OCI-M1 (cell line): ENCODE measurements at regions not wholly inside any gene's neighbourhood (a gene's known extent, or its start where the extent isn't known, plus 50 kb on each side); places are given as distances from the start of the nearest gene placed in this dataset.
"Not testable (repeated sequence)": the region's sequence is repeated elsewhere in the genome, so short reads cannot be mapped to it uniquely, and the experiment has no call there.

Source experiments
- DNase-seq: peaks from one replicate; lab custom pipeline; 2025; lab: John Stamatoyannopoulos, UW

DNA sequence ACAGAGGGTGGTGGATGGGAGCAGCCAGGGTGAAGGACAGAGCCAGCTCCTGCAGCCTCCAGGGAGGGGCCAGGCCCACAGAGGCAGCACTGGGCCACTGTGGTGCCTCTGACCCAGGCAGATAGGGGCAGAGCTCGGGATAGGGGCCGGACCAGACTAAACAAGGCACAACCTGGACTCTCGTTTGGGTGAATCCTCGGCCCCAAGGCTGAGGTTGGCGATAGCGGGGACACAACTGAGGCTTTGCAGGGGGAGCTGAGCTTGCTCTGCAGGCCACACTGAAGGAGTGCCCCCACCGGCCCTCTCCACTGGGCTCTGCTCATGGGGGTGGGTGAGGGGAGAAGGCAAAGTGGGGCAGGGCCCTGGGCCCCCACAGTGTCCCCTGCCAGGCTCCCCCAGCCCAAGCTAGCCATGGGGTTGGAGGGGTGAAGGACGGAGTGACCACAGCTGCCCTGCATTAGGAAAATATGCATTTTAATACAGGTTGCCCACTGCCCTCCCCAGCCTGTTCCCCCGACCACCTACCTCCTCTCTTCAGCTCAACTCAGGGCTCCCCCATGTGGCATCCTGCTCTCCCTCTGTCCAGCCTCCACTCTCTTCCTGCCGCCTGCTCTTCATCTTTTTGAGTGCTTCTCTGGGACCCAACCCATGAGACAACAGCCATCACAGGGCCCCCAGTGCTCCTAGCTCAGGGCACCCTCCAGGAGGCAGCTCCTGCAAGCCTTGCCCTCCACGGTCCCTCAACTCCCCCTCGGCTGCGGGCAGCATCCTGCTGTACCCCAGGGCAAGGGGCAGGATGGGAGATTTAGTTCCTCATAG, 152.8 kb downstream of the INHBB start:
- DNase-seq = no peak

DNA sequence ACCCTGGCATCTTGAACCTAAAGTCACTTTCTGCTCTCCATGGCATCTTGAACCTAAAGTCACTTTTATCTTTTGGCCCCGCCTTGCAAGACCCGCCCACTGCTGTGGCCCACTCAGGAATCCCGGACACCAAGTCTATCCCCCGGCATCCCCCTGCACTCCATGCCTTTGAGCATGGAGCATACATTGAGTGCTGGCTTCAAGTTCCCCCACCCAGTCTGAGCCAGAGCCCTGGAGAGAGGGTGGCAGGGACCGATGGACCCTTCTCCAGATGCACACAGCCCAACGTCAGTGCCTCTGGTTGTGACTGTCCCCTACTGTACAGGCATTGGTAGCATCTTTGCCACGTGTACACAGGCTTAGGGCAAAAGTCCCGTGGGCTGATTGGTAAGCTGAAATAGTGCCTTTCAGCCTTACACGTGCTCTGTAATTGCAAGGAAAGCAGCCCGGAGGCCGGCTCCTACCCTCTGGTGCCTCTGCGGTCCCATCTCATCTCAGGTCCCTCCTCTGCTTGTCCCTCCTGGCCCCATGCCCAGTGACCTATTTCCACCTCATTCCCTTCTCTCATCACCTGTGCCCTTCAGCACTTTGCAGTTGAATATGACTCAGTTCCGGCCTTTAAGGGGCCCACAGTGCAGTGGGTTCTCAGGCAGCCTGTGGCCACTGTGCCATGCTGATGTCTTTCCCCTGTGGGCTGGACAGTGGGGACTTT, 154.0 kb downstream of the INHBB start:
- DNase-seq = no peak

DNA sequence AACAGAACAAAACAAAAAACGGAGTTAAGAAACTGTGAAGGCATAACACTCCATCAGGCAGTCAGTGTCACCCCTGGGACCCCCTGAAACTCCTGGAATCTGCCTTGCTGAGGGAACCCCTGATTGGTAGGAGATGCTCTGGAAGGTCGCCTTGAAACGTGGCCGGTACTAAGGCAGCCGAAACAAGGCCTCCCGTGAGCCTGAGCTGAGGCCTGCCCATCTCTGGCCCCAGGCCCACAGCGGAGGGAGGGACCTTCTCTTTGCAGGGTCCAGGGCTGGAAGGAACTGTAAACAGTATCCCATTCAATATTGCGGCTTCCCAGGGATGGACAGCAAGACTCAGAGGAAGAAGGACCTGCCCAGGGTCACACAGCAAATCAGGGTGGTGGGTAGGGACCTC, 155.7 kb downstream of the INHBB start:
- no peak for DNase-seq

DNA sequence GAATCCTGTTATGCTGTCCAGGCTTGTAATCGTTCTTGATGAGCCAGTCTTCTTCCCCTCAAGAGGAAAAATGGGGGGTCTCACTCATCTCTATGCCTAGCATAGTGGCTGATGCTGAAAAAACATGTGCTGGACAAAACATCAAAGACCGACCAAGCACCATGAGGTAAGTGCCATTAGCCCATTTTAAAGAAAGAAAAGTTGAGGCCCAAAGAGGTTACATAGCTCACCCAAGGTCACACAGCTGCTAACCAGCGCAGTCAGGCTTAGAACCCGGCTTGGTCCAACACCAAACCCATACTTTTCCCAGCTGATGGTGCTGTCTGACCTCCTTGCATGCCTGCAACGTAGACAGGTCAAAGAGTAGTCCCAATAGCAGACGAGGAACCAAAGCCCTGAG, 156.4 kb downstream of the INHBB start:
- DNase-seq = no peak

DNA sequence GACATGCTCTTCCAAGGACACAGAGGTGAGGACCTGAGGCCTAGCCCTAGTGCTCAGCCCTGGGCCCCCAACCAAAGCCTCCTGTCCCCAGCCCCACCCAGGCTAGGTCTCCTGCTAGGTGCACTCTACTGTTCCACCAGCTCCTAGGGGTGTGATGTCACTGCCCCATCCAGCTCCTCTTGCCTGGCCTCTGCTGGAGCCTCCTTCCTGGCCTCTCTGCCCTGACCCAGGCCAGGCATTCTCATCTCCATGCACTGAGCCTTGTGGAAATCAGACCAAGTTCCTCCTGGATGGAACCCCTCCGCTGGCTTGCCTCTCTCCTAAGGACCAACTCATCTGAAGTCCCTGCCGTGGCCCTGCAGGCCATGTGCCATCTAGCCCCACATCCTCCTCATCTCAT, 156.8 kb downstream of the INHBB start:
- DNase-seq = no peak

DNA sequence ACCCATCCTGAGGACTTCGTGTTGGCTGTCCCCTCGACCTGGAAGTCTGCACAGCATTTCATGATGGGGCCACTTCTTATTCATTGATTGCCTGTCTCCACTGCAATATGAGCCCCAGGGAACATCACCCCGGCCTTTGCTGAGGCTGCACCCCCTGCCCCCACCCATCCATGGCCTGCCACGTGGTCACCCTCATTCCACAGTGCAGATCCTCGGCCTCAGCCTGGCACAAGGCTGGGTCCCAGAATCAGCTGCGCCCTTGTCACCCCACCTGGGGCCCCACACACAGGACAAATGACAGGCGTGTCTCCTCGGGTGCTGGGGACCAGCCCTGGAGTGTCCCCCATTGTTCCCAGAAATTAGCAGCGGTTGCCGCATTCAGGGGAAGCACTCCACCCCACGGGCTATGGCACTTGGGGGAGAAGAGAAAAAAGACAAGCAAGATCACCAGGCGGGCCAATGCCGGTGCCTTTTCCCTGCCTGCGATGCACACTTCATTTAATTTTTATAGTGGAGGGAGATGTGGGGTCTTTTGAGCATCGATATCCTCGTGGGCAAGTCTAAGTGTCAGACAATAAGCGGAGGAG, 157.4 kb downstream of the INHBB start:
- no peak for DNase-seq

DNA sequence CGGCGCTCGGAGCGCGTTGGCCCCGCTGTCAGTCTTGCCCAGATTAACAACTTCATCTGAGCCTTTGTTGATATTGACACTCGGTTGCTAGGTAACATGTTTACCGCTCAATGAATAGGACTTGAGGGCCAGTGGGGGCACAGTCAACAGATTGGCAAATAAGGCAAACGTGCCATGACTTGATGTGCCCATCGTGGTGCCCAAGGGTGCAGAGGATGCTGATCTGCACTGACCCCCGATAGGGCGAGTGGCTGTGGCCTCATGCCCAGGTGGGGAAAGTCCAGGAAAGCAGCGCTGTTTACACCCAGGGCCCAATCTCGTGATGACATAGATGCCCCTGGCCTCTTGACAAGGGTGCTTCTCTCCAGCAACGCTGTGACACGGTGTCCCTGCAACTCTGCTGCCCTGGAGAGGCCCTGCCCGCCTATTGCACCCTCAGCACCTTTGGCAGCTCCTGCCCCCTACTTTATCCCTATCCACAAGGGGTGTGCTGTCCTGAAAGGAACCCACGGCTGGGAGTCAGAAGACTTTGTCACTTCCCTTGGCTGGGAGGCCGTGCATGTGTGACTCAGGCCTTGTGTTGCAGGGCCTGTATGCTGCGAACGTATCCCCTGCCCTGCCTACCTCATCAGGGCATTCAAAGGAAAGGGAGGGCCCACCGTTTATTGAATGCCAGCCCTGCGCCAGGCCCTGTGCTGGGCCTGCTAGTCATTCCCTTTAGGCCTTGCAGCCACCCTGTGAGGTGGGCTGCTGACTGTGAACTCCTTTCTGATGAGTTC, 158.0 kb downstream of the INHBB start:
- DNase-seq = no peak

DNA sequence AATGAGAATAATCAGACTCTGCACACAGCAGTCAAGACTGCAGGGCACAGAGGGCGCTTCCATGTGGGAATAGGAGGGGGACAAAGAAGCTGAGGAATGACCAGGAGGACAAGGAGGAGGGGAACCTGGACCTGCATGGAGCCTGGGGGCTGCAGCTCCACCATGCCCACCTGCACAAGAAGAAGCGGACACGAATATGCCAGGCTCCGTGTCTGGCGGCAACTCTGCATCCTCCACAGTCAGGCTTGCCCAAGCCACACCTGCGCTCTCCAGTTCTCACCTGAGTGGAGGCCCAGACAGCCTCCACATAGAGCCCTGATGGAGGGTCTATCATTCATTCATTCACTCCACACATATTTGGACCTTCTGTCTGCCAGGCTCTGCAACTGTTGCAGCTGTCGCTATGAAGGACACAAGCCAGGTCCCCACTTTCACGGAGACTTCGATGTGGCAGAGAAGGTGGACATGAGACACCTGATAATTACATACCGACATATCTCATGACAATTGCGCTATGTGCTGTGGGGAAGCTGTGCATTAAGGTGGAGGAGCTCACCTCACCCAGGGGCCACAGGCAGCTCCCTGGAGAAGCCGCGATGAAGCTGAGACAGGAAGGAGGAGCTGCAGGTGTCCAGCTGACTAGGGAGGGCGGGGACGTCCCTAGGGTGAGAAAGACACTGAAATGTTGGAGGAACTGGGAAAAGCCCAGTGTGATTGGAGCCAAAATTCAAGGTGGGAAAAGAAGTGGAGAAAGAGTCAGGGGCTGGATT, 159.2 kb downstream of the INHBB start:
- no peak for DNase-seq

DNA sequence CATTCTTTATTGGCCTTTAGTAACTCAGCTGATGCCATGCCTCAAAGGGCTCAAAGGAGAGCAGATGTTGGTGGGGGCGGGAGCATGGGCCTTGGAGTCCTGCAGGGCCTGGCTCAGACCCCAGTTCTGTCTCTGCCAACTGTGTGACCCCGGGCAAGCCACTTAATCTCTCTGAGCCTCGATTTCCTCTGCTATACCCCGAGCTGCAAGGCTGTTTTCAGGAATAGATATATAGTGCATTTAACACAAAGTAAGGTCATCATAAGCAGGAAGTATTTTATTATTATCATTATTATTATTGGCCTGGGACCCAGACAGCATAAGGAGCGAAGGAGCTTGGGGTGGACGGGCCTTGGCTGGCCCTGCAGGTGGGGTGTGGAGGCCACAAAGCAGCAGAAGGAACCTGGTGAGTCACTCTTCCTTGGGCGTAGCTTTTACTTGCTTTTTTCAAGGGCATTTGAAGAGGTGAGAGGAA, 162.7 kb downstream of the INHBB start:
- DNase-seq = no peak

DNA sequence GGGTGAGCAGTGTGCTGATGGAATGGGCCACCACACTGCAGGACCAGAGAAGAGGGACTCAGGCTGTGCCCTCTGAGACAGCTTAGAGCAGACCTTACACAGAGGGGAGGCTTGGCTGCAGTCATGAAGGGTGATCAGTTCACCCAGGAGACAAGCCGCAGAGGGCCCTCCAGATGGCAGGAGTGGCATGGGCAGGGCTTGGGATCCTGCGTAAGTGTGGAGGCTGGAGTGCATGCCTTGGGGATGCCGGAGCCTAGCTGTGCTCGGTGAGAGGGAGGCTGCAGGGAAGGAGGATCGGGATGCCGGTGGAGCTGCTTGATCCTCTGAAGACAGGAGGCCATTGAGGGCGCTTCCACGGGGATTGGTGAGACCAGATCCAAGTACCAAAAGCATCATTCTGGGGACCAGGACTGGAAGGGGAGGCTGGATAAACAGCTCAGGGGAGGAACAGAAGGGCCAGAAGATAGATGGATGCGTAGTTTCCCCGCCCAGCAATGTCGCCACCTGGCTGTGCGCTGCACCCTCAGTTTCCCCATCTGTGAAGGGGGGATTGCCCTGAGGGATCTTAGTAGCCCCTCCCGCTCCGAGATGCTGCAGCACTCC, 163.4 kb downstream of the INHBB start:
- DNase-seq = no peak

DNA sequence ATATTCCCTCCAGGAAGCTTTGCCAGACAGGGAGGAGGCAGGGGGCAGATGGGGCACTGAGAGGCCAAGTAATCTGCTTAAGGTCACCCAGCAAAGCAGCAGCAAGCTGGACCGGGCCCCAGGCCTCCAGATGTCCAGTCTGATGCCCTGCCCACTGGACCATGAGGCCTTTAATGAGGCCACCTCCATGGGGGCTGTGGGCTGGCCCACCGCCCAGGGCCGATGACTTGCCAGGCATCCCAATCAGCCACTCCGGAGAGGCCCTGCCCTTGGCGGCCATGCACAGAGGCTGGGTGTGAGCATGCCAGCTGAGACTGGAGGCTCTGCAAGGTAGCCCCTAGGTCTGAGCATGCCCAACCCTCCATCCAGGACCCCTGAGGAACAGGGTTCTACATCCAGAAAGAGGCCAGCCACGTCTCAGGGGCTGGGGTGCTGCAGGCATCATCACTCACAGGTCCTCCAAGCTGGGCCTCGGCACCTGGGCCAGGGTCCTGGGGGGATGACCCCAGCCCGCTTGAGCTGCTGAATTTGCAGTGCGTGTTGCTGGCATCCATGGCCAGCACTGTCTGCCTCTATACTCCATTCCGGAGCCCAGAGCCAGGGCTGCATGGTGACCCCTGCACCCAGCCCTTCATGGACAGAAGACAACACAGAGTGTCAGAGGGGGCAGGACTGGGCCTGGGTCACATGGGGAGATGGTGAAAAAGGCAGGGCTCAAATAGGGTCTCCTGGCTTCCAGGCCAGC, 164.2 kb downstream of the INHBB start:
- no peak for DNase-seq

DNA sequence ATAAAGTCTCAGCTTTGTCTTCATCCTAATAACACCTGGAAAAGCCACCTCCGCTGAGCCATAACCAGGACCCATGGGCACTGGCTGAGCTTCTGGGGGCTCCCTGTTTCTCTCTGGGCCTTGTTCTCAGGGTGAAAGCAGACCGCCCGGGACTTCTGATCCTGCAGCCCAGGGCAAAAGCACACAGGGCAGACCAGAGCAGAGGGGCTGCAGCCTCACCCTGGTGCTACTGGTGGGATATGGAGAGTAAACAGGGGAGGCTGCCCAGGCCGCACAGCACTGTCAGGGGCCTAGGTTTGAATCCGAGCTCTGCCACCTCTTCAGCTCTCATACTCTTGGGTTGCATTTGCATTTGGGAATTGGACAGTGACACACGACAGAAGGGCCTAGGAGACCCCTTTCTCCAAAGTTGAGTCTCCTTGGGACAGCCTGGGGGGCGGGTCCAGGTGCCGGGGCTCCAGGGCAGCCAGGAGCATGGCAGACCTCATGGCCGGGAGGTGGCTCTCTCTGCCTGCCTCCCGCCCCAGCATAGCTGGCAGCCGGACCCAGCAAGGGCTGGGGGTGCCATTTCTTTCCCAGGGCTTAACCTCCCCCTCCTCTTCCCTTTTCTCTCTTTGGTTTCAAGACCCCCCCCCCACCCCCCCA, 164.9 kb downstream of the INHBB start:
- DNase-seq = no peak

DNA sequence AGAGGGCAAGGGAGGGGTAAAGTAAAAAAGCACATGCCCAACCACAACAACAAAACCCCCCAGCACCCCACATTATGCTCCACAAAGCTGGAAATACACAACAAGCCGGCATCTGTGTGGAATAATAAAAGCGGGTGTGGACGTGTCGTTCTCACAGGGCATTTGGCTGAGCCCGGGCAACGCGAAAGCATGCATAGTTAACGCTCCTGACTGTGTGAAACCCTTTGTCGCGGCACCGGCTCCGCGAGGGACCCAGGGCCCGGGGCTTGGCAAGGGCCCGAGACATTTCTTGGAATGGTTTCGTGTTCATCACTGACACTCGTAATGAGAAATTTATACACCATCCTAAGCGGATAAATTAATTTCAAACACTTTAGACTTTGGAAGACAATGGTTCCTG, 165.6 kb downstream of the INHBB start:
- no peak for DNase-seq

DNA sequence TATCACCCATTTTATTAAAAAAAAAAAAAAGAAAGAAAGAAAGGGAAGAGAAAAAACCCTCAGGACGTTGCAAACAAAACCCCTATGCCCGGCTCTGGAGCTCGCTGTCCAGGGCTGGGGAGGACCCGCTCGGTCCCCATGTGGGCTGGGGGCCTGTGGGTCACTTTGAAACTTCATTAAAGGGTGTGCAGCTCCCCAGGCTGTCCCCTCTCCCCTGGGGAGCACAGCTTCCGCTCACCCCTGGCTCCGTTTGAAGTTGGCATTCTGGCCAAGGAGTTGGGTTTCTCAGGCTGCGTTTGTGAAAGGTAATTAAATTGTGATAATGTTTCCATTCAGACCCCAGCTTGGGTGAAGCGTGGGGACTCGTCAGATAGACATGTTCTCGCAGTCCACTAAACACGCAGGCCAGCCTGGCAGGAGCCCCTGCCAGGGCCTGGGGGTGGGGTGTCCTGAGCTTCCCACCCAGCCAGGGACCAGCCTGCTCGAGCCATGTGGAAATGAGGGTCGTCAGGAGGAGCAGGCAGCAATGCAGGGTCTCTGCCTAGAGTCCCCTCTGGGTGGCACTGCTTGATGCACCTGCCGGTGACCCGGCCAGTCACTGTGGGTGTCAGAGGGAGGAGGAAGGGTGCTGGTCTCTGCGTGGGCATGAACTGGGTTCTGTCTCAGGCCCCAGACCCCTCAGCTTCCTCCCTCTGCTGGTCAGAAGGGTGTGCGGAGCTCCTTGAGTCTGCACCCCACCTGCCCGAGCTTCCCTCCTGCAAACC, 166.2 kb downstream of the INHBB start:
- no peak for DNase-seq

DNA sequence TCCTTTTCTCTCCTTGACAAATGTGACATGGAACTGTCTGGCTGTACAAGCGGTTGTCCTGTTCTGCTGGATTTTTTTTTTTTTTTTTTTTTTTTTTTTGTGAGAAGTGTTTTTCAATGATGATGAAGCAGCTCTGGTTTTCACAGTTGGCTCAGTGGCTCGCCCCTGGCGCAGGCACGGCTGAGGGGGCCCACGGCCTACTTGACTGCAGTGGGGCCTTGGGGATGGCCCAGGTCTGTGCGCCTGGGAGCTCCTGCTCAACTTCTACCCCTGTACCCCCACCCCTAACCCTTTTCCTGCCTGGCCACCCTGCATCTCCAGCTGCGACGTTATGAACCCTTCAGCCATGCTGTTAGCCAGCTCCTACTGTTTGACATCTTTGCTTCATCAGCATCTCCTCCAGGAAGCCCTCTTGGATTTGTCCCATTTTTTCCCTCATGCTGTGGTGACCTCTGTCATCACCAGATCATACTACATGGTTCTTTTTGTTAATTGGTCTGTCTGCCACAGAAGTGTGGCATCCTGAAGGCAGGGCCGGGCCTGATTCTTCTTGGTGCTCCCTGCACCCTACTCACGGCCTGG, 167.9 kb downstream of the INHBB start:
- no peak for DNase-seq

DNA sequence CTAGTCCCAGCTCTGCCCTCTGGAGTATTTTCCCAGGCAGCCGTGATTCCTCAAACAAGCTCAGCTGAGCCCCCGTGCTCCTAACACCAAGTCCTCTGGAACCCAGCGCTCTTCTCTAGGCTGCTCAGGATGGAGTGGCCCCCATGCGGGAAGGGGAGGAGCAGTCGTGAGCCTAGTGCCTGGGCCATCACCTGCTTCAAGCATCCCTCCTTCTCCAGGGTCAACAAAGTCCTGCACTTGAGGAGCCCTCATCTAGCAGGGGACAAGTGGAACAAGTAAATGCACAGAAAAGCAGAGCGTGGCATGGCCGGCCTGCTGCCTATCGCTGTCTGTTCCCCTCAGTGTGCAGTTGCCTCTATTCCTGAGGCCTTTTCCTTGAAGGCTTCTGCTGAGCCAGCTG, 168.6 kb downstream of the INHBB start:
- DNase-seq = no peak

DNA sequence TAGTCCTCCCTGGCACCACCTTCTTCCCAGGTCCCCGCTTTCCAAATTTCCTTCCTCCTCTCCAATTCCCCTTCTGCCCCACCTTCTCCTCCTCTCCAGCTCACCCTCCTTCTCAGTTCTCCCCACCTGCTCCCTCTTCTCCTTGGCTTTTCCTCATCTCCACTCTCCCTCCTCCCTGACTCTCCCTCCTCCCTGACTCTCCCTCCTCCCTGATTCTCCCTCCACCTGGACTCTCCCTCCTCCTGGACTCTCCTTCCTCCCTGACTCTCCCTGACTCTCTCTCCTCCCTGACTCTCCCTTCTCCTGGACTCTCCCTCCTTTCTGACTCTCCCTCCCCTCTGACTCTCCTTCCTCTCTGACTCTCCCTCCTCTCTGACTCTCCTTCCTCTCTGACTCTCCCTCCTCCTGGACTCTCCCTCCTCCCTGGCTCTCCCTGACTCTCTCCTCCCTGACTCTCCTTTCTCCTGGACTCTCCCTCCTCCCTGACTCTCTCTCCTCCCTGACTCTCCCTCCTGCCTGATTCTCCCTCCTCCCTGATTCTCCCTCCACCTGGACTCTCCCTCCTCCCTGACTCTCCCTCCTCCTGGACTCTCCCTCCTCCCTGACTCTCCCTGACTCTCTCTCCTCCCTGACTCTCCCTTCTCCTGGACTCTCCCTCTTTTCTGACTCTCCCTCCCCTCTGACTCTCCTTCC, 169.3 kb downstream of the INHBB start:
- DNase-seq = not testable (repeated sequence)
